Esophagus muscularis mucosa (tissue), 4 donors: ENCODE measurements at regions not wholly inside any gene's neighbourhood (a gene's known extent, or its start where the extent isn't known, plus 50 kb on each side); places are given as distances from the start of the nearest gene placed in this dataset.

Experiments
- DNase-seq: peaks from one replicate; pipeline ENCODE4 v3.0.0-alpha.2; 2017; ENCODE audit errors: extremely low spot score
- H3K27ac ChIP-seq, 4 donors: fragments of 200-600 bp; sonication (generic); replicated peaks in 1 of 4; 1 replicate in 3 of 4; 2 replicates in 1 of 4; pipeline ENCODE4 v1.5.1; 2016 to 2019; ENCODE audit warnings: mild to moderate bottlenecking in 1 of 4
- H3K27me3 ChIP-seq, 4 donors: fragments of 200-600 bp; sonication (generic); one replicate each; pipeline versions ENCODE4 v1.5.1 to v1.6.0; 2016 to 2019
- H3K36me3 ChIP-seq, 4 donors: fragments of 200-600 bp; sonication (generic); one replicate each; pipeline ENCODE4 v1.5.1; 2016 to 2019
- H3K4me1 ChIP-seq, 4 donors: fragments of 200-600 bp; sonication (generic); one replicate each; pipeline ENCODE4 v1.5.1; 2016 to 2019
- H3K4me3 ChIP-seq, 4 donors: fragments of 200-600 bp; sonication (generic); 1 replicate in 2 of 4; 2 replicates in 2 of 4; pipeline ENCODE4 v1.5.1; 2016 to 2019; ENCODE audit warnings: mild to moderate bottlenecking in 4 of 4, moderate library complexity in 1 of 4
- H3K9me3 ChIP-seq, 4 donors: fragments of 200-600 bp; sonication (generic); 1 replicate in 3 of 4; 2 replicates in 1 of 4; pipeline ENCODE4 v1.5.1; 2016 to 2019
- EP300 ChIP-seq: sonication (generic); formaldehyde crosslinking; IDR thresholded peaks from one replicate; pipeline ENCODE4 v1.6.1; 2017; ENCODE audit warnings: antibody characterized with exemption
- POLR2A ChIP-seq: fragments of 450-650 bp; IDR thresholded peaks from one replicate; pipeline ENCODE4 v1.6.1; 2017; ENCODE audit warnings: antibody characterized with exemption, moderate library complexity, mild to moderate bottlenecking, low read depth
- POLR2AphosphoS5 ChIP-seq, 2 donors: sonication (generic); formaldehyde crosslinking; IDR thresholded peaks; one replicate each; pipeline ENCODE4 v1.6.1; 2017; ENCODE audit warnings: antibody characterized with exemption in 2 of 2
- WGBS: methylation state at CpG from one replicate; pipeline ENCODE4 v1.1.5; 2018; 5-methylcytosine and 5-hydroxymethylcytosine counted together
- intact Hi-C: fragments of 100-400 bp; cut with DNase I; formaldehyde crosslinking; loops from one replicate; pipeline ENCODE4 v1.15.1; 2023
- TF ChIP-seq, protein P1 (sequence below), 3 experiments: fragments of 200-600 bp in 2 of 3; fragments of 450-650 bp in 1 of 3; sonication (generic) in 2 of 3; IDR thresholded peaks; one replicate each; pipeline ENCODE4 v1.5.1; 2017 to 2019; ENCODE audit warnings: antibody characterized with exemption in 3 of 3, mild to moderate bottlenecking in 2 of 3, moderate library complexity in 1 of 3

DNA sequence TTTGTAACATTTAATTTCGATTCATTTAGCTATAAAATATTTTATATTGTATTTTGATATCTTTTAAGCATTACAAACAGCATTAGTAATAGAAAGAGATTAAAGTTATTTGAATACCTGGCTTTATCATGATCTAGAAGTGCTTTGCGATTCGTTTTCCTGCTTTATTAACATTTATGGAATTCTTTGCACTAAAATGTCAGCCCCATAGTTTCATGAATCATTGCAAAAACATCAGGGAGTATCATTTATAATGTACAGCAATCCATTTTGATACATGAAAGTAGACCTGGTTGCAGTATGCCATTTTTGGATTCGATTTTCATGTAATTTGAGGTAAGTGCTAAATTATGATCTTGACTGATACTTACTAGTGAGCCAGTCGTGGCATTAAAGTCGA lies 108.0 kb upstream of the DPYD start:
- 84% methylated on average over 6 of the region's 6 CpGs for WGBS
- no peaks in the 10 kb centered on the region for H3K36me3 ChIP-seq
- DNase-seq: no peak
- TF ChIP-seq POLR2A: no peak
- TF ChIP-seq EP300: no peak
- TF ChIP-seq, protein P1, sequence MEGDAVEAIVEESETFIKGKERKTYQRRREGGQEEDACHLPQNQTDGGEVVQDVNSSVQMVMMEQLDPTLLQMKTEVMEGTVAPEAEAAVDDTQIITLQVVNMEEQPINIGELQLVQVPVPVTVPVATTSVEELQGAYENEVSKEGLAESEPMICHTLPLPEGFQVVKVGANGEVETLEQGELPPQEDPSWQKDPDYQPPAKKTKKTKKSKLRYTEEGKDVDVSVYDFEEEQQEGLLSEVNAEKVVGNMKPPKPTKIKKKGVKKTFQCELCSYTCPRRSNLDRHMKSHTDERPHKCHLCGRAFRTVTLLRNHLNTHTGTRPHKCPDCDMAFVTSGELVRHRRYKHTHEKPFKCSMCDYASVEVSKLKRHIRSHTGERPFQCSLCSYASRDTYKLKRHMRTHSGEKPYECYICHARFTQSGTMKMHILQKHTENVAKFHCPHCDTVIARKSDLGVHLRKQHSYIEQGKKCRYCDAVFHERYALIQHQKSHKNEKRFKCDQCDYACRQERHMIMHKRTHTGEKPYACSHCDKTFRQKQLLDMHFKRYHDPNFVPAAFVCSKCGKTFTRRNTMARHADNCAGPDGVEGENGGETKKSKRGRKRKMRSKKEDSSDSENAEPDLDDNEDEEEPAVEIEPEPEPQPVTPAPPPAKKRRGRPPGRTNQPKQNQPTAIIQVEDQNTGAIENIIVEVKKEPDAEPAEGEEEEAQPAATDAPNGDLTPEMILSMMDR (IDR thresholded peaks at IDR 0.05): no peak
- TF ChIP-seq POLR2AphosphoS5 (IDR thresholded peaks at IDR 0.05): no peak
- intact Hi-C loops: no loop called here
- H3K4me3 ChIP-seq: no peak overlapping the region
- no peak overlapping the region for H3K27ac ChIP-seq
- no peaks in the 10 kb centered on the region for H3K4me1 ChIP-seq
- no peaks in the 10 kb centered on the region for H3K27me3 ChIP-seq
- H3K9me3 ChIP-seq: no peaks in the 10 kb centered on the region

DNA sequence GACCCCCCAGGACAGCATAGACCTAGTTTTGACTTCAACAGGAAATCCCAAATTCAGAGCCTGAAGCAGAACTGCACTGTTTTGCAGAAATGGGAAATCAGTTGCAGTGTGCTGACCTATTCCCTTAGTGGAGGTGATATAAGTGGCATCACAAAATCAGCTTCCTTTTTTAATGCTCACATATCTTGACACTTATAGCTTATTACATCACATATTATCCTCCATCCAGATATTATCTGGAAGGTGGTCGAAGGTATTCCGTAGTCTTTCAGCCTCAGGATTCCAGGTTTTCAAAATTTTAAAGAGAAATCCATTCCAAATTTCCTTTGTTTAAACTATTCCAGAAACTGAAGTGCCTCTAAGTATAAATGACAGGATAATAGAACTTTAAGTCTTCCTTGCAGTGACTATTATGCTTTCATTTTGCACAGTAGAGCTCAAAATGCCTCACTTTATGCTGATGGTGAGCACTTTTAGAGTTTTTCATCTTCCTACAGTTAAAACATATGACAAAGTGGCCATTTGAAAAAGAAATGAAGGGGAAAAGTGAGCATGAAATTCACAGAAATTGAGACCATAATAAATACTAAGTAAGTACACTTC lies 106.4 kb upstream of the DPYD start:
- intact Hi-C loops: no loop called here
- Histone ChIP-seq H3K9me3 (no peaks in the 10 kb centered on the region), H3K4me3 (no peak overlapping the region), H3K27me3 (no peaks in the 10 kb centered on the region), H3K4me1 (no peaks in the 10 kb centered on the region), H3K36me3 (no peaks in the 10 kb centered on the region), H3K27ac (no peak overlapping the region)
- TF ChIP-seq, protein P1 (IDR thresholded peaks at IDR 0.05): no peak
- TF ChIP-seq EP300: no peak
- TF ChIP-seq POLR2AphosphoS5 (IDR thresholded peaks at IDR 0.05): no peak
- no peak for TF ChIP-seq POLR2A
- WGBS: 84% methylated on average over 2 of the region's 2 CpGs
- no peak for DNase-seq

DNA sequence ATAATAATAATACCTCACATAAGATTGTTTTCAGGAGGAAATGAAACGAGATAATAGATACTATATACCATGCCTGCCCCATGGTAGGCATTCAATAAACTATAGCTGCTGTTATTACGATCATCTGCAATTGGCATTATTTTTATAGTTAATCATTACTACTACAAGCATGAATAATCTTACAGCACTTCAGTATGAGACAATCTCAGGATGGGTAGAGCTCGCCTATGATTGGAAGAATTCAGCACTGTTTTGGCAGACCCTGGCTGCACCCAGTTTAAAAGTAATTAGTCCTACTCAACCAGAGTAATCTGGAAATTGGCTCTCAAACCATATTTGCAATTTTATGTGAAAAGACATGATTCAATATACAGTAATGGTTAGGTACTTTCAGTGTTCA lies 105.0 kb upstream of the DPYD start:
- no peak for DNase-seq
- WGBS: 79% methylated on average over 3 of the region's 3 CpGs
- H3K9me3 ChIP-seq: no peaks in the 10 kb centered on the region
- intact Hi-C loops: no loop called here
- H3K4me1 ChIP-seq: no peaks in the 10 kb centered on the region
- TF ChIP-seq POLR2A (no peak), POLR2AphosphoS5 (IDR thresholded peaks at IDR 0.05) (no peak), EP300 (no peak)
- TF ChIP-seq, protein P1 (IDR thresholded peaks at IDR 0.05): no peak
- no peaks in the 10 kb centered on the region for H3K27me3 ChIP-seq
- no peak overlapping the region for H3K4me3 ChIP-seq
- H3K36me3 ChIP-seq: no peaks in the 10 kb centered on the region
- H3K27ac ChIP-seq: no peak overlapping the region

DNA sequence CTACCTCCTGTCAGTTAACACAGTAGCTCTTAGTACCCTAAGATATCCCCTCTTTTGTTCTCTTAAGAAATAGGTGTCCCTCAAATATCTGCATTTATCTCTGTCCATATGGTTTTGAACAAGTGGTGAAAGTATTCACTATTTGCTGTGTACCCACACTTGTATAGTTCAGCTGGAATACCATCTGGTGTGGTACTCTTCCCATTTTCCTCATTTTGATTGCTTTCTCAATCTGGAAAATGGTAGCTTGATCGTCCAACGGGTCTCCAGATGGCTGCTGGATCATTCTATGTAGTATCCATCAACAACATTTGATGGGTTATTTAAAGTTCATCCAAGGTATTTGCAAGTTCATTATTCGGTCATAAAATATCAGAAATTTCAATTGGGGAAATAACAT lies 100.3 kb upstream of the DPYD start:
- no peaks in the 10 kb centered on the region for H3K27me3 ChIP-seq
- WGBS: 97% methylated on average over 3 of the region's 3 CpGs
- H3K27ac ChIP-seq: no peak overlapping the region
- no peaks in the 10 kb centered on the region for H3K36me3 ChIP-seq
- H3K4me3 ChIP-seq: no peak overlapping the region
- no peak for DNase-seq
- no peaks in the 10 kb centered on the region for H3K4me1 ChIP-seq
- TF ChIP-seq POLR2AphosphoS5 (IDR thresholded peaks at IDR 0.05) (no peak), EP300 (no peak), POLR2A (no peak)
- TF ChIP-seq, protein P1 (IDR thresholded peaks at IDR 0.05): no peak
- intact Hi-C loops: no loop called here
- no peaks in the 10 kb centered on the region for H3K9me3 ChIP-seq

DNA sequence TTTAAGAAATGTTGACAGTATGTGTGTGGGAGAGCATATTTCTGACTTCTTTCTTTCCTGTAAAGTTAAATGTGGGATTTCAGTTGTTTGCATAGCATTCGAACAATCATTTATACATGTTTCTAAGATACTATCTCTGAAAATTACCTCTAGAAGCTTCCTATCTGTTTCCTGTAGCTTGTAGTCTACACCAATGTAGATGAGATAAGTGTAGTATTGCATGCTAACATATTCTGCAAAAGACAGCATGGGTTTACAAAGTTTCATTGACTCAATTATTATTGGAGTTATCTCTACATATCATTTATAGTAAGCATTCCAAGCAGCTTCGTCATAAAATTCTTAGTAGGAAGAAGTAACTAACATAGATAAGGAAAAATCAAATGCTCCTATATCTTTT lies 98.9 kb upstream of the DPYD start:
- intact Hi-C loops: no loop called here
- TF ChIP-seq, protein P1 (IDR thresholded peaks at IDR 0.05): no peak
- TF ChIP-seq POLR2A (no peak), POLR2AphosphoS5 (IDR thresholded peaks at IDR 0.05) (no peak), EP300 (no peak)
- no peaks in the 10 kb centered on the region for H3K36me3 ChIP-seq
- no peaks in the 10 kb centered on the region for H3K4me1 ChIP-seq
- DNase-seq: no peak
- H3K27me3 ChIP-seq: no peaks in the 10 kb centered on the region
- no peak overlapping the region for H3K4me3 ChIP-seq
- no peaks in the 10 kb centered on the region for H3K9me3 ChIP-seq
- no peak overlapping the region for H3K27ac ChIP-seq
- WGBS: 64% methylated on average over 2 of the region's 2 CpGs
